Neural cell (in vitro differentiated cells): ENCODE measurements at regions not wholly inside any gene's neighbourhood (a gene's known extent, or its start where the extent isn't known, plus 50 kb on each side); places are given as distances from the start of the nearest gene placed in this dataset.
A peak's percentile ranks its signal among the peaks of the same experiment; 100 is the strongest.

Source experiments
- H2AFZ ChIP-seq: fragments of 200-600, 300-800 bp; sonication (generic), shearing (Covaris generic); 2 replicates; pipeline ENCODE4 v1.6.0; 2014; ENCODE audit warnings: low read depth, mild to moderate bottlenecking, antibody characterized with exemption, low read length, moderate library complexity
- H3F3A ChIP-seq: fragments of 200-600 bp; shearing (Covaris generic); 2 replicates; pipeline ENCODE4 v1.6.1; 2016; ENCODE audit warnings: mild to moderate bottlenecking, moderate library complexity, mixed read lengths, antibody characterized with exemption, low read length; ENCODE audit not compliant: insufficient read depth, poor library complexity, severe bottlenecking
- H3K27ac ChIP-seq: fragments of 200-600, 300-800 bp; sonication (generic), shearing (Covaris generic); 2 replicates; pipeline ENCODE4 v1.5.1; 2014; ENCODE audit warnings: mild to moderate bottlenecking, low read length, moderate library complexity
- H3K27me3 ChIP-seq: fragments of 300-800, 200-600 bp; sonication (generic), shearing (Covaris generic); 2 replicates; pipeline ENCODE4 v1.6.0; 2014; ENCODE audit warnings: mild to moderate bottlenecking, low read depth, low read length, moderate library complexity; ENCODE audit not compliant: insufficient read depth
- H3K36me3 ChIP-seq: fragments of 300-800, 200-600 bp; sonication (generic), shearing (Covaris generic); 2 replicates; pipeline ENCODE4 v1.5.1; 2014; ENCODE audit warnings: mild to moderate bottlenecking, antibody characterized with exemption, low read length, moderate library complexity; ENCODE audit not compliant: insufficient read depth
- H3K4me2 ChIP-seq: fragments of 300-800, 200-600 bp; sonication (generic), shearing (Covaris generic); 2 replicates; pipeline ENCODE4 v1.6.0; 2014; ENCODE audit warnings: mild to moderate bottlenecking, low read length
- H3K4me3 ChIP-seq: fragments of 300-800, 200-600 bp; sonication (generic), shearing (Covaris generic); 2 replicates; pipeline ENCODE4 v1.5.1; 2014; ENCODE audit warnings: mild to moderate bottlenecking, low read length, moderate library complexity
- H3K79me2 ChIP-seq: fragments of 200-600 bp; shearing (Covaris generic); replicated peaks from 2 replicates; pipeline ENCODE4 v1.6.0; 2014; ENCODE audit warnings: mild to moderate bottlenecking, low read length, moderate library complexity; ENCODE audit not compliant: insufficient read depth
- H3K9ac ChIP-seq: fragments of 300-800, 200-600 bp; sonication (generic), shearing (Covaris generic); 2 replicates; pipeline ENCODE4 v1.6.1; 2016; ENCODE audit warnings: mild to moderate bottlenecking, low read length, mixed read lengths
- H3K9me2 ChIP-seq: fragments of 200-600 bp; shearing (Covaris generic); 2 replicates; pipeline ENCODE4 v1.6.1; 2016; ENCODE audit warnings: mild to moderate bottlenecking, low read length, mixed read lengths; ENCODE audit not compliant: insufficient read depth
- H3K9me3 ChIP-seq: fragments of 200-600, 300-800 bp; sonication (generic), shearing (Covaris generic); 2 replicates; pipeline ENCODE4 v1.6.1; 2016; ENCODE audit warnings: mild to moderate bottlenecking, mixed run types, low read length, moderate library complexity, mixed read lengths
- H4K20me1 ChIP-seq: fragments of 200-600 bp; shearing (Covaris generic); 2 replicates; pipeline ENCODE4 v1.6.1; 2016; ENCODE audit warnings: mild to moderate bottlenecking, mixed run types; ENCODE audit not compliant: insufficient read depth
- CTCF ChIP-seq: fragments of 450-650 bp; IDR thresholded peaks from 2 replicates; pipeline ENCODE4 v1.5.1; 2014; ENCODE audit warnings: antibody characterized with exemption, mild to moderate bottlenecking, moderate library complexity; ENCODE audit not compliant: poor library complexity, severe bottlenecking
- EP300 ChIP-seq: fragments of 450-650 bp; conservative IDR thresholded peaks from 2 replicates; pipeline ENCODE4 v1.6.1; 2014; ENCODE audit warnings: antibody characterized with exemption, mild to moderate bottlenecking, moderate library complexity; ENCODE audit not compliant: poor library complexity, severe bottlenecking
- EZH2 ChIP-seq: fragments of 200-600, 300-800 bp; shearing (Covaris generic), sonication (generic); IDR thresholded peaks from 2 replicates; pipeline ENCODE4 v1.6.1; 2014; ENCODE audit warnings: antibody characterized with exemption, low read length, borderline replicate concordance, mild to moderate bottlenecking; ENCODE audit not compliant: insufficient read depth, poor library complexity, severe bottlenecking
- MXI1 ChIP-seq: fragments of 450-650 bp; conservative IDR thresholded peaks from 2 replicates; pipeline ENCODE4 v1.6.1; 2014; ENCODE audit warnings: antibody characterized with exemption, mild to moderate bottlenecking; ENCODE audit not compliant: poor library complexity, severe bottlenecking
- POLR2AphosphoS5 ChIP-seq: IDR thresholded peaks from 2 replicates; pipeline ENCODE4 v1.6.1; 2012
- RAD21 ChIP-seq: fragments of 450-650 bp; conservative IDR thresholded peaks from 2 replicates; pipeline ENCODE4 v1.6.1; 2014; ENCODE audit warnings: antibody characterized with exemption, mild to moderate bottlenecking, moderate library complexity
- REST ChIP-seq: IDR thresholded peaks from 2 replicates; pipeline ENCODE4 v1.6.1; 2012; ENCODE audit warnings: borderline replicate concordance
- SMC3 ChIP-seq: fragments of 450-650 bp; conservative IDR thresholded peaks from 2 replicates; pipeline ENCODE4 v1.6.1; 2014; ENCODE audit warnings: antibody characterized with exemption, mild to moderate bottlenecking, moderate library complexity; ENCODE audit not compliant: poor library complexity
- TAF1 ChIP-seq: IDR thresholded peaks from 2 replicates; pipeline ENCODE4 v1.6.1; 2012; ENCODE audit warnings: low read depth

GRCh38 chr3:65096110-65096745 lies 408.4 kb upstream of the ADAMTS9 start:
- Histone ChIP-seq H3K4me2 (peak overlapping the region; percentile 26), H3K27ac (peak overlapping the region; percentile 40), H3K79me2 (no peaks in the 10 kb centered on the region), H3K9me2 (no peaks in the 10 kb centered on the region), H3K36me3 (no peaks in the 10 kb centered on the region), H2AFZ (no peak overlapping the region), H3K9ac (no peak overlapping the region), H4K20me1 (no peaks in the 10 kb centered on the region), H3K27me3 (no peaks in the 10 kb centered on the region), H3K9me3 (no peaks in the 10 kb centered on the region), H3F3A (no peaks in the 10 kb centered on the region), H3K4me3 (peak overlapping the region; percentile 32)
- TF ChIP-seq SMC3, result no peak
- TF ChIP-seq REST, result peak; percentile 51
- TF ChIP-seq EP300, result peak; percentile 45
- no peak for TF ChIP-seq CTCF
- TF ChIP-seq POLR2AphosphoS5, result peak; percentile 11
- TF ChIP-seq RAD21, result peak; percentile 17
- TF ChIP-seq MXI1, result no peak

- Histone ChIP-seq H4K20me1 (no peaks in the 10 kb centered on the region), H3K79me2 (no peaks in the 10 kb centered on the region), H3K4me3 (no peak overlapping the region), H3K36me3 (no peaks in the 10 kb centered on the region), H3K4me2 (peak overlapping the region; percentile 17), H3K27me3 (no peaks in the 10 kb centered on the region), H3K9me3 (no peaks in the 10 kb centered on the region), H3K27ac (no peak overlapping the region), H3K9ac (no peak overlapping the region), H3F3A (no peaks in the 10 kb centered on the region), H3K9me2 (no peaks in the 10 kb centered on the region), H2AFZ (no peak overlapping the region)
- TF ChIP-seq EP300 (no peak), CTCF (no peak), POLR2AphosphoS5 (no peak), TAF1 (no peak), MXI1 (no peak), REST (no peak), EZH2 (no peak), RAD21 (no peak), SMC3 (no peak)
These were observed 406.9 kb upstream of the ADAMTS9 start for GRCh38 chr3:65094723-65095122.
